ENCODE measurements at regions not wholly inside any gene's neighbourhood (a gene's known extent, or its start where the extent isn't known, plus 50 kb on each side); places are given as distances from the start of the nearest gene placed in this dataset.
"Not testable (repeated sequence)": the region's sequence is repeated elsewhere in the genome, so short reads cannot be mapped to it uniquely, and the experiment has no call there.

DNA sequence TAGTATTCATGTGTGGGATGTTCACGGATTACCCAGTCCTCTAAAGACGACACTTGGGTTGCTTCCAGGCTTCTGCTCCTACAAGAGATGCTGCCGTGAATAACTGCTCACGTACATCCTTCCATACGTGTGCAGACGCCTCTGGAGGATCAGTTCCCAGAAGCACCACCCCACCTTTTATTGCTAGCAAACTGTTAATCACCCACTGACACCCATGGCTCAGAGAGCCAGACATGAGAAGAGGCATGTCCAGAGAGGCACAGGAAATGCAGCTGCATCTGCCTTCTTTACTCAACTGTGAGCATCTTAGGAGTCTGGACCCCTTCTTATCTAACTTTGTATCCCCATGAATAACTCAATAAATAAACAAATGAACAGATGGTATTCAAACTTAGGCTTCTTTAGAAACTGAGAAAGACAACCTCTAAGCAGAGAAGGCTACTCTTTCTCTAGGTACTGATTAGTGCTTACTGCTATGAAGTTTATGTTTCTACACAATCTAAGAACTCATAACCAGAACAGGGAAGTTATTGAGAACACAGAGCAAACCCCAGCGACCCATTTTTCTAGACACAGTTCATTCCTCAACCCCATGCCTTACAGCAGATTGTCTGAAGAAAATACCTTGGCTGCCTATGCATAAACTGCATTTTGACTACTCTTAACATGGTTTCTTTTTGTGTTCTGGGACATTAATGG, 228.7 kb upstream of the RREB1 start:
- CTCF ChIA-PET: no interaction called here
- DNase-seq (ENCODE audit: low read depth, low spot score): no peak

DNA sequence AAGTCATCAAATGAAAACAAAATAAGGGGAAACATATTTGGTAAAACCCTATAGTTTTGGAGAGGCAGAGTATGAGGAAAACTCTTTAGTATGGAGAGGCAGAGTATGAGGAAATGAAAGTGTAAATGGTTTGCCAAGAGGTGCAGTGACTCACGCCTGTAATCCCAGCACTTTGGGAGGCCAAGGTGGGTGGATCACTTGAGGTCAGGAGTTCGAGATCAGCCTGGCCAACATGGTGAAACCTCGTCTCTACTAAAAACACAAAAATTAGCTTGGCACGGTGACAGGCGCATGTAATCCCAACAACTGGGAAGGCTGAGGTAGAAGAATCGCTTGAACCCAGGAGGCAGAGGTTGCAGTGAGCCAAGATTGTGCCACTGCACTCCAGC, 228.2 kb upstream of the RREB1 start:
- DNase-seq (ENCODE audit: low read depth, low spot score); POLR2A ChIA-PET; H3K27ac ChIP-seq (ENCODE audit: low read depth, low read length); CTCF ChIA-PET; H3K4me3 ChIP-seq (ENCODE audit: low read depth, low read length); H3K9me3 ChIP-seq (ENCODE audit: control insufficient read depth, insufficient read depth, low read length); H3K27me3 ChIP-seq (ENCODE audit: control insufficient read depth, insufficient read depth, low read length): not testable (repeated sequence)

More for the DNA sequence above, 228.7 kb upstream of the RREB1 start:
- no peaks in the 10 kb centered on the region for H3K27me3 ChIP-seq (ENCODE audit: control insufficient read depth, insufficient read depth, low read length)
- TF ChIP-seq, protein P1, sequence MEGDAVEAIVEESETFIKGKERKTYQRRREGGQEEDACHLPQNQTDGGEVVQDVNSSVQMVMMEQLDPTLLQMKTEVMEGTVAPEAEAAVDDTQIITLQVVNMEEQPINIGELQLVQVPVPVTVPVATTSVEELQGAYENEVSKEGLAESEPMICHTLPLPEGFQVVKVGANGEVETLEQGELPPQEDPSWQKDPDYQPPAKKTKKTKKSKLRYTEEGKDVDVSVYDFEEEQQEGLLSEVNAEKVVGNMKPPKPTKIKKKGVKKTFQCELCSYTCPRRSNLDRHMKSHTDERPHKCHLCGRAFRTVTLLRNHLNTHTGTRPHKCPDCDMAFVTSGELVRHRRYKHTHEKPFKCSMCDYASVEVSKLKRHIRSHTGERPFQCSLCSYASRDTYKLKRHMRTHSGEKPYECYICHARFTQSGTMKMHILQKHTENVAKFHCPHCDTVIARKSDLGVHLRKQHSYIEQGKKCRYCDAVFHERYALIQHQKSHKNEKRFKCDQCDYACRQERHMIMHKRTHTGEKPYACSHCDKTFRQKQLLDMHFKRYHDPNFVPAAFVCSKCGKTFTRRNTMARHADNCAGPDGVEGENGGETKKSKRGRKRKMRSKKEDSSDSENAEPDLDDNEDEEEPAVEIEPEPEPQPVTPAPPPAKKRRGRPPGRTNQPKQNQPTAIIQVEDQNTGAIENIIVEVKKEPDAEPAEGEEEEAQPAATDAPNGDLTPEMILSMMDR (IDR thresholded peaks at IDR 0.05; ENCODE audit: low read depth, low read length): no peak
- POLR2A ChIA-PET: no interaction called here
- H3K9me3 ChIP-seq (ENCODE audit: control insufficient read depth, insufficient read depth, low read length): no peaks in the 10 kb centered on the region
- no peak overlapping the region for H3K27ac ChIP-seq (ENCODE audit: low read depth, low read length)
- no peak overlapping the region for H3K4me3 ChIP-seq (ENCODE audit: low read depth, low read length)

DNA sequence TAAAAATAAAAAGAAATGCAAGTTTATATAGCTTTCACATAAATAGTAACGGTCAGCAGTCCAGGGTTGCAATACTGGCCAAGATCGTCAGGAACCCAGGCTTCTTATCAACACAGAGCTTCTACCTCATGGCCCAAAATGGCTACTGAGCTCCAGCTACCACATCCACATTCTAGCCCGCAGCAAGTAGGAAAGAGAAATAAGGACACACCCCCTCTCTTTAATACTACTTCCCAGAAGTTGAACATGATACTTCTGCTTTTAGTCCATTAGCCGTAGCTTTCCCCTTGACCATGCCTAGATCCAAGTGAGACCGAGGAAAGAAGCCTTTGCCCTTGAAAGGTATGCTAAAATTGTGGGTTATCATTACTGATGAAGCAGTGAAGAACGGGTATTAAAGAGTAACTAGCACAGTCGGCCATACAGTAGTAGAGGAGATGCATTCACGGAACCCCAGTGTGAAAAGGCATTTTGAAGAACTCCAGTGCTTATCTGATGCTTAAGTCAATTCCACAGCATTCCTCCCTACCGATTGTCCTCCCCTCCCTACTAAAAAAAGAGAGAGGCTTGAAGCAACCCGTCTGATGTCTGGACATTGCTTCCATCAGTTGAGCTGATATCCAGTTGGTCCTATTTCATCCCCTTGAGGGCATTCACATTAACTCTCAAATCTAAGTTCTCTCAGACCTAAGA, 226.9 kb upstream of the RREB1 start:
- ChIA-PET POLR2A (no interaction called here), CTCF (interaction anchor here (0.5 kb wide), 1 partner anchor 25 kb away, joined by 3 read pairs; no protein-coding TSS in a partner anchor)
- no peak for DNase-seq (ENCODE audit: low read depth, low spot score)
- Histone ChIP-seq H3K9me3 (ENCODE audit: control insufficient read depth, insufficient read depth, low read length) (no peaks in the 10 kb centered on the region), H3K27ac (ENCODE audit: low read depth, low read length) (no peak overlapping the region), H3K27me3 (ENCODE audit: control insufficient read depth, insufficient read depth, low read length) (no peaks in the 10 kb centered on the region), H3K4me3 (ENCODE audit: low read depth, low read length) (no peak overlapping the region)
- TF ChIP-seq, protein P1 (IDR thresholded peaks at IDR 0.05; ENCODE audit: low read depth, low read length): no peak

DNA sequence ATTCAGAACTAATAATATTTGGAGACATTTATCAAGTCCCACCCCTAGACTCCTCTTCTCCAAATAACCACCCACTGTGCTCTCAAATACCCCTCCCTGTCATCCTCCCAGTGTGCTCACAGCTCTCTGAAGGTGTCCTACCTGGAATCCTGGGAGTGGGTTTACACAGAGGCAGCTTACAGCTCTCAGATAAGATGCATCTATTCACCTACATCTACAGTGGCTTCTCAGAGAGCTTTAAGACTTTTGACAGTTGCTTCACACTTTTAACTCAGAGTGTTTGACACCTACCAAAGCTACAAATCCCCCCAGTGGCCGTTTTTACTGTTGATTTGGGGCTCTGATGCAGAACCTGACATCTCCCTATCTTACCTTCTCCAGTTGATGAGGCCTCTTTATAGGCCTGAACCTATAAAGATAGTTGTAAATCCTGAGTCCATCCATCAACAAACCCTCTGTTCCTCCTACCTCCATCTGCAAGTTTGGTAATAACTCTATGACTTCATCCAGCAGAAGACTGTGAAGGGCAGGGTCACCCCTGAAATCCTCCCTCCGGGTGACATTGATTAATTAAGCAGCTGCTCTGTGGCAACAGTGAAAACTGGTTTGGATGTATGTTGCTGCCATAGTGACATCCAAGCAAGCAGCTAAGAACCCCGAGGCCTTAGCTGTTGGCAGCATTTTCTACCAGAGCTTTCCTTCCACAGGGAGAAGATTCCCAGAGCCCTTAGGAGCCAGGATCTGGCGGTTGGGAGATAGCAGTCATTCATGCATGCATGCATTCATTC, 226.1 kb upstream of the RREB1 start:
- CTCF ChIA-PET: interaction anchor here (0.5 kb wide), 1 partner anchor 1124 kb away, joined by 3 read pairs; no protein-coding TSS in a partner anchor

DNA sequence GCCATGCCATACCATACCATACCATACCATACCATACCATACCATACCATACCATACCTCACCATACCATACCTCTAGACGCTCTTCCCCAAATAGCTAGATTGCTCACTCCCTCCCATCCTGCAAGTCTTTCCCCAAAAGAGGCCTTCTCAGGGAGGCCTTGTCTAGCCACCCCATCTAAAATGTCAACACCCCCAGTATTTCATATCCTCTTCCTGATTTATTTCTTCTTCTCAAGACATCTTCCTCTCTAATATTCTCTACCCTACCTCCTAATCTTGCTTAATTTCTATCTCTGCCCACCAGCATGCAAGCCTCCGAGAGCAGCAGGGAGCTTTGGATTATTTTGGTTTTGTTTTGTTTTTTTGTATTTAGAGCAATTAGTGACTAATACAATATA, 225.2 kb upstream of the RREB1 start:
- no peak overlapping the region for H3K27ac ChIP-seq (ENCODE audit: low read depth, low read length)
- TF ChIP-seq, protein P1 (IDR thresholded peaks at IDR 0.05; ENCODE audit: low read depth, low read length): no peak
- no peaks in the 10 kb centered on the region for H3K27me3 ChIP-seq (ENCODE audit: control insufficient read depth, insufficient read depth, low read length)
- H3K9me3 ChIP-seq (ENCODE audit: control insufficient read depth, insufficient read depth, low read length): no peaks in the 10 kb centered on the region
- DNase-seq (ENCODE audit: low read depth, low spot score): no peak
- H3K4me3 ChIP-seq (ENCODE audit: low read depth, low read length): no peak overlapping the region
- ChIA-PET POLR2A (no interaction called here), CTCF (no interaction called here)

More for the DNA sequence above, 226.1 kb upstream of the RREB1 start:
- TF ChIP-seq, protein P1 (IDR thresholded peaks at IDR 0.05; ENCODE audit: low read depth, low read length): no peak
- POLR2A ChIA-PET: no interaction called here
- H3K27me3 ChIP-seq (ENCODE audit: control insufficient read depth, insufficient read depth, low read length): no peaks in the 10 kb centered on the region
- no peak overlapping the region for H3K27ac ChIP-seq (ENCODE audit: low read depth, low read length)
- DNase-seq (ENCODE audit: low read depth, low spot score): no peak
- H3K4me3 ChIP-seq (ENCODE audit: low read depth, low read length): no peak overlapping the region
- H3K9me3 ChIP-seq (ENCODE audit: control insufficient read depth, insufficient read depth, low read length): no peaks in the 10 kb centered on the region
